RWPE1 (cell line): ENCODE measurements at regions not wholly inside any gene's neighbourhood (a gene's known extent, or its start where the extent isn't known, plus 50 kb on each side); places are given as distances from the start of the nearest gene placed in this dataset.

Experiments
- CTCF ChIA-PET: fragments of 350-600 bp; sonication (Branson Sonifier 250); formaldehyde crosslinking; extraction: SDS; loops from one replicate; lab custom pipeline; 2021; lab: Yijun Ruan, JAX
- POLR2A ChIA-PET: fragments of 400-600 bp; formaldehyde crosslinking; extraction: SDS; loops from one replicate; lab custom pipeline; 2020; ENCODE audit warnings: antibody characterized with exemption; ENCODE audit not compliant: low non-redundant PET; lab: Yijun Ruan, JAX
- DNase-seq: peaks from one replicate; pipeline ENCODE4 v3.0.0; 2012; ENCODE audit warnings: low spot score
- H3K27ac ChIP-seq: fragments of 450-650 bp; 2 replicates; pipeline ENCODE4 v1.5.1; 2017
- TF ChIP-seq, protein P1 (sequence below): fragments of 450-650 bp; conservative IDR thresholded peaks from 2 replicates; pipeline ENCODE4 v1.5.1; 2017; ENCODE audit warnings: low read depth, mild to moderate bottlenecking

DNA sequence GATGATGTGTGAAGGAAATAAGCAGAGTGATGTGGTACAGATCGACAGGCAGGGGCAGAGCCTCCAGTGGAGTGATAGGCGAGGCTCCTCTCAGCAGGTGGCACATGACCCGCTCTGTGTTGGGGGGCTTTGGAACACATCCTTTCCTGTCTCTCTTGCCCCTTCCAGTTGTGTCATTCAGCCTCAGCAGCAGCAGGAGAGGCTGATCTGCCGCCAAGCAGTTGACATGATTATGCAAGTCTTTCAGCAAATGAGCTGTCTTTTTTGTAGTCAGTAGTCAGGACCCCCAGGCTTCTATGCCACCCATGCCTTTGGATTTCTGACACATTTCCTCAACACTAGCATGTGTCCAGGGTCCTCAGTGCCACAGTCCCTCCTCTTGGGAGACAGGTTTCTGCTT, 307.1 kb upstream of the C1orf174 start:
- ChIA-PET POLR2A (no interaction called here), CTCF (no interaction called here)
- TF ChIP-seq, protein P1, sequence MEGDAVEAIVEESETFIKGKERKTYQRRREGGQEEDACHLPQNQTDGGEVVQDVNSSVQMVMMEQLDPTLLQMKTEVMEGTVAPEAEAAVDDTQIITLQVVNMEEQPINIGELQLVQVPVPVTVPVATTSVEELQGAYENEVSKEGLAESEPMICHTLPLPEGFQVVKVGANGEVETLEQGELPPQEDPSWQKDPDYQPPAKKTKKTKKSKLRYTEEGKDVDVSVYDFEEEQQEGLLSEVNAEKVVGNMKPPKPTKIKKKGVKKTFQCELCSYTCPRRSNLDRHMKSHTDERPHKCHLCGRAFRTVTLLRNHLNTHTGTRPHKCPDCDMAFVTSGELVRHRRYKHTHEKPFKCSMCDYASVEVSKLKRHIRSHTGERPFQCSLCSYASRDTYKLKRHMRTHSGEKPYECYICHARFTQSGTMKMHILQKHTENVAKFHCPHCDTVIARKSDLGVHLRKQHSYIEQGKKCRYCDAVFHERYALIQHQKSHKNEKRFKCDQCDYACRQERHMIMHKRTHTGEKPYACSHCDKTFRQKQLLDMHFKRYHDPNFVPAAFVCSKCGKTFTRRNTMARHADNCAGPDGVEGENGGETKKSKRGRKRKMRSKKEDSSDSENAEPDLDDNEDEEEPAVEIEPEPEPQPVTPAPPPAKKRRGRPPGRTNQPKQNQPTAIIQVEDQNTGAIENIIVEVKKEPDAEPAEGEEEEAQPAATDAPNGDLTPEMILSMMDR = no peak
- no peak for DNase-seq
- no peak overlapping the region for H3K27ac ChIP-seq

DNA sequence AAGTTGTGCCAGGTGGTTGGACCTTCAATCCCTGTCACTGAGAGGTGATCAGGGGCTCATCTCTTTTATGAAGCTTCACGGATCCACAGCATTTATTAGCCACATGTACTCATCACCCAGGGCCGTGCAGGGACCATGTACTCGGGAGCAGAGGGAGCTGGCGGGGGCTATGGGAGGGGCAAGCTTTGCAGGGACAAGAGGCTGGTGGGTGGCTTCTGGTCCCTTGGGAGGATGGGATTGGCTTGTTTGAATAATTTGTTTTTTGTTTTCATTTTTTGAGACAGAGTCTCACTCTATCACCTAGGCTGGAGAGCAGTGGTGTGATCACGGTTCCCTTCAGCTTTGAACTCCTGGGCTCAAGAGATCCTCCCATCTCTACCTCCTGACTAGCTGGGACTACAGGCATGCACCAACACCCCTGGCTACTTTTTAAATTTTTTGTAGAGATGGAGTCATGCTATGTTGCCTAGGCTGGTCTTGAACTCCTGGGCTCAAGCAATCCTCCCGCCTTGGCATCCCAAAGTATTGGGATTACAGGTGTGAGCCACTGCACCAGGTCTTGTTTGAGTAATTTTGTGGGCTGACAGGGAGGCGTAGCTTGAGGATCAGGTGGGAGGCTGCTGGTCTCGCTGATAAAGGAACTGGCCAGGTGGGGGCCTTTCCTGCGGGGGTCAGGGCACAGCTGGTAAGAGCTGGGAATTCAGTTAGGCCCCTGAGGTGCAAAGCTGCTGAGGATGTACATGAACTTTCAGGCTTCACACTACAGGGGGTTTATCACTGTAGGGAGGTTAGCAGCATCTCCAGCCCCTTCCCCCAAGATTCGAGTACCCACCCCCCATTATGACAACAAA, 308.0 kb upstream of the C1orf174 start:
- CTCF ChIA-PET = no interaction called here
- POLR2A ChIA-PET = no interaction called here

GRCh38 chr1:4210043-4210442, 310.0 kb upstream of the C1orf174 start:
- CTCF ChIA-PET = interaction anchor here (0.6 kb wide), 1 partner anchor 1002 kb away, joined by 3 read pairs; no protein-coding TSS in a partner anchor
- TF ChIP-seq, protein P1 = no peak
- POLR2A ChIA-PET = no interaction called here

More for the DNA sequence above, 308.0 kb upstream of the C1orf174 start:
- TF ChIP-seq, protein P1 = no peak
- no peak overlapping the region for H3K27ac ChIP-seq
- DNase-seq = no peak

GRCh38 chr1:4212796-4213195, 312.7 kb upstream of the C1orf174 start:
- POLR2A ChIA-PET = no interaction called here
- TF ChIP-seq, protein P1 = no peak
- no peak for DNase-seq
- H3K27ac ChIP-seq = no peak overlapping the region
- CTCF ChIA-PET = no interaction called here

More at GRCh38 chr1:4210043-4210442, 310.0 kb upstream of the C1orf174 start:
- H3K27ac ChIP-seq = no peak overlapping the region
- DNase-seq = no peak

- ChIA-PET POLR2A (no interaction called here), CTCF (no interaction called here)
- no peak overlapping the region for H3K27ac ChIP-seq
- TF ChIP-seq, protein P1 = no peak
- DNase-seq = no peak
Observed at GRCh38 chr1:4213366-4213973, 313.4 kb upstream of the C1orf174 start.

- CTCF ChIA-PET = interaction anchor here (0.9 kb wide), 1 partner anchor 109 kb away, joined by 4 read pairs; no protein-coding TSS in a partner anchor
- no peak overlapping the region for H3K27ac ChIP-seq
- TF ChIP-seq, protein P1 = no peak
Observed at GRCh38 chr1:4214826-4215225, 314.8 kb upstream of the C1orf174 start.

More at GRCh38 chr1:4214826-4215225, 314.8 kb upstream of the C1orf174 start:
- POLR2A ChIA-PET = no interaction called here
- no peak for DNase-seq
